Activated CD8-positive, alpha-beta memory T cell treated with anti-CD3 and anti-CD28 coated beads, Interleukin-2, amount 10 ng/mL, durations not matched to agents 7 days and 5 days (primary cell): ENCODE measurements at regions not wholly inside any gene's neighbourhood (a gene's known extent, or its start where the extent isn't known, plus 50 kb on each side); places are given as distances from the start of the nearest gene placed in this dataset.
"Not testable (repeated sequence)": the region's sequence is repeated elsewhere in the genome, so short reads cannot be mapped to it uniquely, and the experiment has no call there.

Experiments
- ATAC-seq: fragments of 150-1000 bp; cut with Tn5 transposase; one replicate; pipeline ENCODE4 v1.10.0; 2021; ENCODE audit warnings: moderate library complexity
- CTCF ChIA-PET: fragments of 350-600 bp; sonication (Branson Sonifier 250); formaldehyde crosslinking; loops from one replicate; lab custom pipeline; 2021; ENCODE audit warnings: antibody characterized with exemption; lab: Charles Lee
- DNase-seq: peaks from one replicate; pipeline ENCODE4 v3.0.0-alpha.2; 2020
- H3K27ac Mint-ChIP-seq: one replicate; pipeline ENCODE4 v1.8.0; 2021; ENCODE audit warnings: mild to moderate bottlenecking, mixed read lengths
- H3K27me3 Mint-ChIP-seq: one replicate; pipeline ENCODE4 v1.8.0; 2021; ENCODE audit warnings: mixed read lengths
- H3K36me3 Mint-ChIP-seq: one replicate; pipeline ENCODE4 v1.8.0; 2021; ENCODE audit warnings: mild to moderate bottlenecking, mixed read lengths
- H3K4me1 Mint-ChIP-seq: one replicate; pipeline ENCODE4 v1.8.0; 2021; ENCODE audit warnings: mixed read lengths
- H3K4me3 Mint-ChIP-seq: one replicate; pipeline ENCODE4 v1.8.0; 2021; ENCODE audit warnings: mild to moderate bottlenecking, moderate library complexity, mixed read lengths
- H3K9me3 Mint-ChIP-seq: one replicate; pipeline ENCODE4 v1.8.0; 2022; ENCODE audit warnings: low read depth, mixed read lengths

- ATAC-seq: no peak
- CTCF ChIA-PET: interaction anchor here (0.7 kb wide), 1 partner anchor 946 kb away, joined by 4 read pairs; no protein-coding TSS in a partner anchor
- H3K27me3 Mint-ChIP-seq: no peaks in the 10 kb centered on the region
Measured at GRCh38 chr5:12110629-12111028, 206.4 kb upstream of the CTNND2 start.

GRCh38 chr5:12109075-12109688 lies 204.9 kb upstream of the CTNND2 start:
- H3K27ac Mint-ChIP-seq: no peak overlapping the region
- ATAC-seq (no peak), DNase-seq (no peak)
- H3K9me3 Mint-ChIP-seq: peaks cover 13% of the 10 kb centered on the region
- H3K4me3 Mint-ChIP-seq: no peak overlapping the region
- CTCF ChIA-PET: no interaction called here
- H3K4me1 Mint-ChIP-seq: no peaks in the 10 kb centered on the region
- no peaks in the 10 kb centered on the region for H3K27me3 Mint-ChIP-seq
- H3K36me3 Mint-ChIP-seq: no peaks in the 10 kb centered on the region

More at GRCh38 chr5:12110629-12111028, 206.4 kb upstream of the CTNND2 start:
- peaks cover 13% of the 10 kb centered on the region for H3K9me3 Mint-ChIP-seq
- DNase-seq: no peak
- H3K4me3 Mint-ChIP-seq: no peak overlapping the region
- H3K27ac Mint-ChIP-seq: no peak overlapping the region
- H3K36me3 Mint-ChIP-seq: no peaks in the 10 kb centered on the region
- H3K4me1 Mint-ChIP-seq: no peaks in the 10 kb centered on the region

DNA sequence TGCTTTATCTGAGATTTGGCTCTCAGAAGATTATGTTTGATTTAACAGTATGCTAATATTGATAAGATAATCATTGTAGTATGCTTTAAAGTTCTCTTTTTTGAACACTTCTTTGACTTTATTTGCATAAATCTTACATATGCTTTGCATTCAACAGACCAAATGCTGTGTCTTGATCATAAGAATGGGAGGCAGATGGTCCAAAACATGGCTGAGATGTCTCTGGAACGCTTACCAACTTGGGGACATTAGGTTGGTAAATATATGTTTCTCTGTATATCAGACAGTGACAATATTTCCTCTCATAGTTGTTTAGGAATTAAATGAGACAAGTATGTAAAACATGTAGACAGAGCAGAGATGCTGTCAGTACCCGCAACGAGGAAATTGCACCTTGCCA lies 197.9 kb upstream of the CTNND2 start:
- ATAC-seq (no peak), DNase-seq (no peak)
- Mint-ChIP-seq H3K4me3 (no peak overlapping the region), H3K27me3 (no peaks in the 10 kb centered on the region), H3K4me1 (no peaks in the 10 kb centered on the region), H3K9me3 (peaks cover 14% of the 10 kb centered on the region), H3K36me3 (no peaks in the 10 kb centered on the region), H3K27ac (no peak overlapping the region)
- CTCF ChIA-PET: no interaction called here

- Mint-ChIP-seq H3K27ac (no peak overlapping the region), H3K4me3 (no peak overlapping the region), H3K9me3 (peaks cover 11% of the 10 kb centered on the region), H3K27me3 (no peaks in the 10 kb centered on the region), H3K4me1 (no peaks in the 10 kb centered on the region), H3K36me3 (no peaks in the 10 kb centered on the region)
- ATAC-seq: no peak
- no peak for DNase-seq
- CTCF ChIA-PET: no interaction called here
Measured at GRCh38 chr5:12100542-12100941, 196.3 kb upstream of the CTNND2 start.

DNA sequence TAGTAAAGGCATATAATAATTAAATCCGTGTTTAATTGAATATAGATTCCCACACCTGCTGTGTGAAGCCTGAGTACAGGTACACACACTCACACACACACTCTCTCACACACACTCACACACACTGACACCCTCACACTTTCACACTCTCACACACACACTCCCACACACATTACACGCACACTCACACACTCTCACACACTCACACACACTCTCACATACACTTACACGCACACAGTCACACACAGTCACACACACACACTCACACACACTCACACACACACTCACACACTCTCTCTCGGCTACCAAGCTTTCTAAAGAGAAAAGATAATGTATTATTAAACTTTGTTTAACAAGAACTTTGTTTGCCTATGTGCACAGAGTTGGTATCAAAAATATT lies 195.1 kb upstream of the CTNND2 start:
- no peak overlapping the region for H3K4me3 Mint-ChIP-seq
- no peak for ATAC-seq
- no peak overlapping the region for H3K27ac Mint-ChIP-seq
- no peaks in the 10 kb centered on the region for H3K4me1 Mint-ChIP-seq
- CTCF ChIA-PET: no interaction called here
- no peak for DNase-seq
- peaks cover 12% of the 10 kb centered on the region for H3K9me3 Mint-ChIP-seq
- no peaks in the 10 kb centered on the region for H3K27me3 Mint-ChIP-seq
- no peaks in the 10 kb centered on the region for H3K36me3 Mint-ChIP-seq

DNA sequence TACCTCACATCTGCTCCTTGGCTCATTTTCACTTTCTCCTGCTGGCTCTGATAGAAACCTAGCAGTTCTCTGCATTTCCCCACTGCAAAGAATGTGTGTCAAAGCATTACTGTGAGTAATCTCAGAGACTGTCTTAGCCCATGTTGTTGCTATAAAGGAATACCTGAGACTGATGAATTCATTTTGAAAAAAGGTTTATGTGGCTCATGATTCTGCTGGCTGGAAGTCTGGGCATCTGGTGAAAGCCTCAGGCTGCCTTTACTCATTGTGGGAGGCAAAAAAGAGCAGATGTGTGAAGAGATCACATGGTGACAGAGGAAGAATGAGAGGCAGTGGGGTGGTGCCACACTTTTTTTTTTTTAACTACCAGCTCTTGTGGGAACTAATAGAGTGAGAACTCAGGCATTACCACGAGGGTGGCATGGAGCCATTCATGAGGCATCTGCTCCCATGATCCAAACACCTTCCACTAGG lies 191.6 kb upstream of the CTNND2 start:
- H3K27me3 Mint-ChIP-seq: no peaks in the 10 kb centered on the region
- CTCF ChIA-PET: no interaction called here
- DNase-seq (no peak), ATAC-seq (no peak)
- no peaks in the 10 kb centered on the region for H3K36me3 Mint-ChIP-seq
- H3K4me3 Mint-ChIP-seq: no peak overlapping the region
- H3K4me1 Mint-ChIP-seq: no peaks in the 10 kb centered on the region
- no peak overlapping the region for H3K27ac Mint-ChIP-seq
- peaks cover 14% of the 10 kb centered on the region for H3K9me3 Mint-ChIP-seq

DNA sequence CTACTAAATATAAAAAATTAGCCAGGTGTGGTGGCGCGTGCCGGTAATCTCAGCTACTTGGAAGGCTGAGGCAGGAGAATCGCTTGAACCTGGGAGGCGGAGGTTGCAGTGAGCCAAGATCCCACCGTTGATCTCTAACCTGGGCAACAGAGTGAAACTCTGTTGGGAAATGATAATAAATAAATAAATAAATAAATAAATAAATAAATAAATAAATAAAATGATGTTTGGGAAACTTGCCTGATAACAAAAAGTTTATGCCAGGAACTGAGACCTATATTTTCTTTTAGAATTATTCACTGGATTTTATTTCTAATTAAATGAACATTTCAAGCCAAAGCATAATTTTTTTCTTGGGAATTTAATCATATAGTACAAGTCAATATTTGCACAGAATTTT lies 189.3 kb upstream of the CTNND2 start:
- ATAC-seq (no peak), DNase-seq (no peak)
- H3K9me3 Mint-ChIP-seq: peaks cover 7% of the 10 kb centered on the region
- H3K36me3 Mint-ChIP-seq: no peaks in the 10 kb centered on the region
- H3K4me1 Mint-ChIP-seq: no peaks in the 10 kb centered on the region
- H3K27me3 Mint-ChIP-seq: no peaks in the 10 kb centered on the region
- no peak overlapping the region for H3K27ac Mint-ChIP-seq
- H3K4me3 Mint-ChIP-seq: no peak overlapping the region
- CTCF ChIA-PET: no interaction called here

DNA sequence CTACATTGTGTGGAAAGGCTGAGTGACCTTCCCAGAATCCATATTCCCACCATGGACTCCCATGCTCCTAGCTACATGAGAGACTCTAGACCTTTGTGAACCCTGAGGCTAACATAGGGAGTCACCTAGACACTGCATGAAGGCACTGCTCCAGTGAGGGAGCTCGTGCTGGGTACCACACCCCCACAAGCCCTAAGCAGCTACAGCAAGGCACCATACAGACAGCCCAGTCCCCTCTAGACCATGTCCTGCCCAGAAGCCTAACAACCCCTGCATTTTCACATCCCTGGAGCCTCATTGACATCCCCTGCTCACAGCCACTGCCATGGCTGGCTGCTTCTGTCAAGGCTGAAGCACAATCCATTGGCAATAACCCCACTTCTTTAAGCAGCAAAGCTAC lies 176.5 kb upstream of the CTNND2 start:
- no peaks in the 10 kb centered on the region for H3K36me3 Mint-ChIP-seq
- H3K4me3 Mint-ChIP-seq: no peak overlapping the region
- CTCF ChIA-PET: no interaction called here
- no peak overlapping the region for H3K27ac Mint-ChIP-seq
- H3K4me1 Mint-ChIP-seq: no peaks in the 10 kb centered on the region
- ATAC-seq: no peak
- H3K27me3 Mint-ChIP-seq: no peaks in the 10 kb centered on the region
- DNase-seq: no peak
- H3K9me3 Mint-ChIP-seq: peaks cover 5% of the 10 kb centered on the region

- not testable (repeated sequence) for H3K27ac Mint-ChIP-seq
Measured at GRCh38 chr5:12078286-12078685, 174.0 kb upstream of the CTNND2 start.

GRCh38 chr5:12073426-12073825 lies 169.2 kb upstream of the CTNND2 start:
- CTCF ChIA-PET: no interaction called here
- no peaks in the 10 kb centered on the region for H3K4me1 Mint-ChIP-seq
- ATAC-seq (no peak), DNase-seq (no peak)
- H3K27ac Mint-ChIP-seq: no peak overlapping the region
- no peaks in the 10 kb centered on the region for H3K27me3 Mint-ChIP-seq
- H3K9me3 Mint-ChIP-seq: peaks cover 3% of the 10 kb centered on the region
- no peak overlapping the region for H3K4me3 Mint-ChIP-seq
- H3K36me3 Mint-ChIP-seq: no peaks in the 10 kb centered on the region

More at GRCh38 chr5:12078286-12078685, 174.0 kb upstream of the CTNND2 start:
- DNase-seq, ATAC-seq, H3K27me3 Mint-ChIP-seq, H3K4me3 Mint-ChIP-seq, H3K36me3 Mint-ChIP-seq, CTCF ChIA-PET, H3K4me1 Mint-ChIP-seq, H3K9me3 Mint-ChIP-seq: not testable (repeated sequence)

GRCh38 chr5:12072441-12072840 lies 168.2 kb upstream of the CTNND2 start:
- H3K9me3 Mint-ChIP-seq: peaks cover 11% of the 10 kb centered on the region
- CTCF ChIA-PET: no interaction called here
- no peak overlapping the region for H3K27ac Mint-ChIP-seq
- H3K36me3 Mint-ChIP-seq: no peaks in the 10 kb centered on the region
- H3K4me3 Mint-ChIP-seq: no peak overlapping the region
- no peaks in the 10 kb centered on the region for H3K4me1 Mint-ChIP-seq
- DNase-seq (no peak), ATAC-seq (no peak)
- no peaks in the 10 kb centered on the region for H3K27me3 Mint-ChIP-seq

DNA sequence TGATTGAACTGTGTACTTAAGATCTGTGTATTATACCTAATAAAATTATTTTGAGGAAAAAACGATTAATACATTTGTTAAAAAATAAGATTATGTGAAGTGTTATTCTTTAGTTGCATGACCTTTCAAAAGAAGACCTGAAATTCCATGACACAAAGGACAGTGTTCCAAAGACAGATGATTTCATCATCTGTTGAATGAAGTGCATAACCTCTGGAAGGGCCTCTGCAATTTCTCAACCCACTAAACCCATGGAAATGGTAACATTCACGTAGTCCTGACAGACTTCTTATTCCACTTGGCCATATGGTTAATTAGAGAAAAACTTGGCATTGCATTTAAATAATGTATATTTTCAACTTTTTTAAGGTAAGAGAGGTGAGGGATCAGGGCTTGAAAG lies 167.2 kb upstream of the CTNND2 start:
- CTCF ChIA-PET: no interaction called here
- H3K36me3 Mint-ChIP-seq: no peaks in the 10 kb centered on the region
- no peak for ATAC-seq

GRCh38 chr5:12023614-12024241 lies 119.5 kb upstream of the CTNND2 start:
- Mint-ChIP-seq H3K27ac (no peak overlapping the region), H3K27me3 (no peaks in the 10 kb centered on the region), H3K4me3 (no peak overlapping the region), H3K9me3 (peaks cover 4% of the 10 kb centered on the region), H3K36me3 (no peaks in the 10 kb centered on the region), H3K4me1 (no peaks in the 10 kb centered on the region)
- CTCF ChIA-PET: no interaction called here
- DNase-seq (no peak), ATAC-seq (no peak)

More for the DNA sequence above, 167.2 kb upstream of the CTNND2 start:
- Mint-ChIP-seq H3K4me3 (no peak overlapping the region), H3K27ac (no peak overlapping the region), H3K27me3 (no peaks in the 10 kb centered on the region), H3K9me3 (peaks cover 11% of the 10 kb centered on the region), H3K4me1 (no peaks in the 10 kb centered on the region)
- DNase-seq: no peak

DNA sequence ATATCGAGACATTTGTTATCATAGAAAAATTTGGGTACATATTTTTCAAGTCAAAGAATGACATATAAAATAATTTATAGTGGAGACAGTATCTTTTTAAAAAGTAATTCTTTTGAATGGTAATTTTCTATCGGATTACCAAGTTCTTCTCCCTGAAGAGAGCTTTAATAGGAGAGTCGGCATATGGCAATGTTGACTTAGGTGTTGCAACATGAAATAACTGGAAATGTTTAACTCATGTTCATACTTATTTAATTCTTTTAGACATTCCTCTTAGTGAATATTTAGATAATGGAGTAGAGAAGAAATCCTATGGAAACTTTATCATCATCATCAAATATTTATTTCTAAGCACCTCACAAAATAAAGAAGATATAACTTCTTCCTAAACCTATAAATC lies 118.2 kb upstream of the CTNND2 start:
- no peak for ATAC-seq
- H3K36me3 Mint-ChIP-seq: no peaks in the 10 kb centered on the region

More for the DNA sequence above, 118.2 kb upstream of the CTNND2 start:
- Mint-ChIP-seq H3K27ac (no peak overlapping the region), H3K4me3 (no peak overlapping the region), H3K4me1 (no peaks in the 10 kb centered on the region), H3K27me3 (no peaks in the 10 kb centered on the region), H3K9me3 (peaks cover 2% of the 10 kb centered on the region)
- no peak for DNase-seq
- CTCF ChIA-PET: no interaction called here
